Upper lobe of left lung (tissue), 6 donors: ENCODE measurements at regions not wholly inside any gene's neighbourhood (a gene's known extent, or its start where the extent isn't known, plus 50 kb on each side); places are given as distances from the start of the nearest gene placed in this dataset.

ENCODE experiments used
- ATAC-seq, 2 donors: fragments of 200-7000 bp; cut with Tn5 transposase; one replicate each; pipeline ENCODE4 v1.9.1; 2022; ENCODE audit warnings: mild to moderate bottlenecking in 2 of 2, moderate library complexity in 2 of 2; ENCODE audit not compliant: low FRiP score in 2 of 2
- DNase-seq, 2 donors: peaks; one replicate each; pipeline ENCODE4 v3.0.0-alpha.2; 2019 to 2020
- H3K27ac ChIP-seq, 4 donors: fragments of 200-600 bp; sonication (generic); one replicate each; pipeline ENCODE4 v1.5.1; 2016 to 2019
- H3K27me3 ChIP-seq, 4 donors: fragments of 200-600 bp; sonication (generic); one replicate each; pipeline ENCODE4 v1.5.1; 2017 to 2019
- H3K36me3 ChIP-seq, 4 donors: fragments of 200-600 bp; sonication (generic); one replicate each; pipeline ENCODE4 v1.5.1; 2016 to 2019
- H3K4me1 ChIP-seq, 4 donors: fragments of 200-600 bp; sonication (generic); one replicate each; pipeline ENCODE4 v1.5.1; 2018 to 2019
- H3K4me3 ChIP-seq, 4 donors: fragments of 200-600 bp; sonication (generic); one replicate each; pipeline ENCODE4 v1.5.1; 2017 to 2019; ENCODE audit warnings: mild to moderate bottlenecking in 2 of 4, moderate library complexity in 1 of 4
- H3K9me3 ChIP-seq, 4 donors: fragments of 200-600 bp; sonication (generic); one replicate each; pipeline ENCODE4 v1.5.1; 2018 to 2019
- EP300 ChIP-seq, 4 donors: sonication (generic); formaldehyde crosslinking; IDR thresholded peaks; one replicate each; pipeline ENCODE4 v1.5.1; 2017; ENCODE audit warnings: antibody characterized with exemption in 4 of 4, control low read depth in 2 of 4
- POLR2A ChIP-seq, 4 donors: fragments of 450-650 bp; IDR thresholded peaks; one replicate each; pipeline ENCODE4 v1.5.1; 2016 to 2017; ENCODE audit warnings: antibody characterized with exemption in 4 of 4, mild to moderate bottlenecking in 2 of 4
- POLR2AphosphoS5 ChIP-seq, 2 donors: sonication (generic); formaldehyde crosslinking; IDR thresholded peaks; one replicate each; pipeline ENCODE4 v1.5.1; 2017; ENCODE audit warnings: antibody characterized with exemption in 2 of 2
- WGBS, 2 donors: methylation state at CpG; one replicate each; pipeline ENCODE4 v1.1.5; 2017 to 2018; 5-methylcytosine and 5-hydroxymethylcytosine counted together
- TF ChIP-seq, protein P1 (sequence below), 6 experiments: fragments of 450-650 bp in 4 of 6; fragments of 200-600 bp in 2 of 6; sonication (generic) in 2 of 6; IDR thresholded peaks; one replicate each; pipeline ENCODE4 v1.5.1; 2016 to 2019; ENCODE audit warnings: antibody characterized with exemption in 6 of 6
- donor health status: DM: no; HTN: no; CAD: no; lungs with moderate emphysema.
- donor health status: DM: no; HTN: yes; CAD: no; lungs with severe emphysema.

DNA sequence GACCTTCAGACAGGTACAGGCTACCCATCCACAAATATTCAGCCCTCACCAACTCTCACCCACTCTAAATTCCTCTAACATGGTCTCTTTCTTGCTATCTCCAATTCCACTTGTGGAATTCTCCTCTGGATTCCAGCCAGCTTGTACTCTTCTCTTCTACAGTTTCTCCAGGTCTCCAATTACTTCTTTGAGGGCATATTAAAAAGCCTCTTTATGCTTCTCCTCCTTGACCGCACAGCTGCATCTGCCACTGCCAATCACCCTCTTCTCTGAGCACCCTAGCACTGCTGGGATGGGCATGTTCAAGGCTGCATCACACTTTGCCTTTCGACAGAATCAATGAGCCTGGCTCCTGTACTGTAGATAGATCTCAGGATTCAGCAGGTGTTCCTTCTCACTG is 101.5 kb upstream of the ANKRD1 start:
- no peak overlapping the region for H3K4me3 ChIP-seq
- no peak for ATAC-seq
- H3K27ac ChIP-seq, result peak overlapping the region in 1 of 4 donors; percentile 23
- H3K4me1 ChIP-seq, result no peaks in the 10 kb centered on the region
- 78 to 84% methylated on average over 2 of the region's 2 CpGs for WGBS, 2 donors
- H3K27me3 ChIP-seq, result no peaks in the 10 kb centered on the region
- no peak for TF ChIP-seq POLR2A (IDR thresholded peaks at IDR 0.05)
- H3K9me3 ChIP-seq, result no peaks in the 10 kb centered on the region
- no peak for DNase-seq
- no peaks in the 10 kb centered on the region for H3K36me3 ChIP-seq

DNA sequence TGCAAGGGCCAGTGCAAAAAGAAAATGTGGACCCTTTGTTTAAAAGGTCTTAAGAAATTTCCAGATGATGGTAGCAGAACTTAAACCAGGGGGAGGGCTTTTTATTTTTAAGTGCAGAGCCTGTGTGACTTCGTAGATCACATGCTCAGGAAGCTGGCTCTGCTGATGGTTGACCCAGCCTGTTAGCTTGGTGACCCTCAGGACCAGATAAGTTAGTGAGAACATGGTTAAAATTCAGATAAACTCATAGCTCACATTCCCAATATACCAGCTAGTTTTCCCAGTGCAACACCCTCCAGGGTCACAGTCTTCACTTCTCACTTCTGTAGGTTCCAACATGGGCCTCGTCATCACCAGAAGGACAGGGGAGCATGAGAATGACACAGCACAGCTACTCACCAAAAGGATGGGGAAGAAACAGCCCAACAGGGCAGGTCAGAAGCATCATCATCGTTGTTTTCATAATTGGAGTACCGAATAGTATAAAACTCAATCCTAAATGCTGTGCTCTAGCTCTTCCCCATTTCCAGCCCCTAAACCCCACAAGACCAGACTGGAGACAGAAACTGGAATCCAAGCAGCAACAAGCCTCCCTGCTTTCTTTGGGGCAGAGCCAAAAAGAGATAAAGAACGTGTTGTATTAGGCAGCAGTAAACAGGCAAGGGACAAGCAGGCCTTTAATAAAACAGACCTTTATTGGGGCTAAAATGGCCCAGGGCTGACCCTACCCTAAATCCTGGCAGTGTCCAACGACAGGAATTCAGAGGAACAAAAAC is 102.2 kb upstream of the ANKRD1 start:
- TF ChIP-seq EP300 (IDR thresholded peaks at IDR 0.05) (no peak), POLR2AphosphoS5 (IDR thresholded peaks at IDR 0.05) (no peak), POLR2A (IDR thresholded peaks at IDR 0.05) (no peak)
- TF ChIP-seq, protein P1, sequence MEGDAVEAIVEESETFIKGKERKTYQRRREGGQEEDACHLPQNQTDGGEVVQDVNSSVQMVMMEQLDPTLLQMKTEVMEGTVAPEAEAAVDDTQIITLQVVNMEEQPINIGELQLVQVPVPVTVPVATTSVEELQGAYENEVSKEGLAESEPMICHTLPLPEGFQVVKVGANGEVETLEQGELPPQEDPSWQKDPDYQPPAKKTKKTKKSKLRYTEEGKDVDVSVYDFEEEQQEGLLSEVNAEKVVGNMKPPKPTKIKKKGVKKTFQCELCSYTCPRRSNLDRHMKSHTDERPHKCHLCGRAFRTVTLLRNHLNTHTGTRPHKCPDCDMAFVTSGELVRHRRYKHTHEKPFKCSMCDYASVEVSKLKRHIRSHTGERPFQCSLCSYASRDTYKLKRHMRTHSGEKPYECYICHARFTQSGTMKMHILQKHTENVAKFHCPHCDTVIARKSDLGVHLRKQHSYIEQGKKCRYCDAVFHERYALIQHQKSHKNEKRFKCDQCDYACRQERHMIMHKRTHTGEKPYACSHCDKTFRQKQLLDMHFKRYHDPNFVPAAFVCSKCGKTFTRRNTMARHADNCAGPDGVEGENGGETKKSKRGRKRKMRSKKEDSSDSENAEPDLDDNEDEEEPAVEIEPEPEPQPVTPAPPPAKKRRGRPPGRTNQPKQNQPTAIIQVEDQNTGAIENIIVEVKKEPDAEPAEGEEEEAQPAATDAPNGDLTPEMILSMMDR (IDR thresholded peaks at IDR 0.05), result no peak
- DNase-seq (no peak), ATAC-seq (peak in 1 of 2 donors; percentile 34)
- Histone ChIP-seq H3K9me3 (no peaks in the 10 kb centered on the region), H3K27ac (peak overlapping the region; percentile 11 to 54 (median 18)), H3K27me3 (no peaks in the 10 kb centered on the region), H3K4me1 (no peaks in the 10 kb centered on the region), H3K36me3 (no peaks in the 10 kb centered on the region), H3K4me3 (no peak overlapping the region)
- 58 to 73% methylated on average over 6 of the region's 6 CpGs for WGBS, 2 donors

DNA sequence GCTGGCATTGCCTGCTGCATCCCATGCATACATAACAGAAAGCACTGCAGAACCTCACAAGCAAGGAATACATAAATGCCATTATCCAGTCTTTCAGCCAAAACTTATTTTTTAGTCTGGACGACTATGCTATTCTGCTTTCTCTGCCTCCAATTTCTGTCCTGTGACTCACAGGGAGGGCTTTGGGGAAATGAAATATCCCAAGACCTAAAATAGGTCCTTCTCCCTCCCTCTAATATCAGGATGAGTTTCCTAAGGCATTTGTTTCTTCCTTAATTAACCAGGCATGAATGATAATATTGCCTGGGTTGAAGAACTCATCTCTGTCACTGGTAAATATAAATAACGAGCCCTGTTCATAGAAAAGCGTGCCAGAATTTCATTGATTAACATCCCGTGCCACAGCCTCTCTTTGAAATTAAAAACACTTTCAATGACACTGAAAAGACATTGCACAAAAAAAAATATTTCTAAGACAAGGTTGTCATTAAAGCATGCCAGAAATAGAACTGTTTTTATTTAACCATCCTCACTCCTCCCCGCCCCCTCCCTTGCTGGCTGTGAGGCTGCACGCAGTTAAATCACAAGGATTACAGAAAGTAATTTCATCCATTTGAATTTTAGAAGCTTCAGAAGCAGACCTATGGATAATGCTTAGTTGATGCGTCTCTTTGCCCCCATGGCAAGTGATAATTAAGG is 103.0 kb upstream of the ANKRD1 start:
- 74 to 76% methylated on average over 7 of the region's 7 CpGs for WGBS, 2 donors
- Histone ChIP-seq H3K9me3 (no peaks in the 10 kb centered on the region), H3K4me1 (no peaks in the 10 kb centered on the region), H3K27ac (peak overlapping the region in 2 of 4 donors; percentile 13 to 54), H3K36me3 (no peaks in the 10 kb centered on the region), H3K4me3 (no peak overlapping the region), H3K27me3 (no peaks in the 10 kb centered on the region)
- no peak for TF ChIP-seq POLR2A (IDR thresholded peaks at IDR 0.05)
- no peak for TF ChIP-seq POLR2AphosphoS5 (IDR thresholded peaks at IDR 0.05)
- TF ChIP-seq, protein P1 (IDR thresholded peaks at IDR 0.05), result no peak
- TF ChIP-seq EP300 (IDR thresholded peaks at IDR 0.05), result no peak
- ATAC-seq (peak in 1 of 2 donors; percentile 53), DNase-seq (no peak)

DNA sequence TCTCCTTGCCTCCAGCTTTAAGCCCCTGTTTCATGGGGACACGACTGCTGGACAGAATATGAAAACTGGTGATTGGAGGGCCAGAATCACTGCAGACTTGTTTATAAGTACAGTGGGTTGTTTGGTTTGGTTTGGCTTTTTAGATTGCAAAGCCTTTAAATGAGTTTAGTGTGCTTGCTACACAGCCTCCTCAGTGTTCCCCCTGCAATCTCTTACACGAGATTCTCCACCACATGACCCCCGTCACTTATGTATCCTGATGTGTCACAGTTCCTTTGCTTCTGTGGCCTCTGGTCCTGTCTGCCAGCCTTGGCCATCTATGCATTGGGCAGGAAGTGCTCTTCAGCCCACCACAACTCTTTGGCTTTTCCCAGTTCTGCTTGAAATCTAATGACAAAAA is 103.7 kb upstream of the ANKRD1 start:
- 82 to 85% methylated on average over 3 of the region's 3 CpGs for WGBS, 2 donors
- Histone ChIP-seq H3K4me1 (no peaks in the 10 kb centered on the region), H3K9me3 (no peaks in the 10 kb centered on the region), H3K27ac (no peak overlapping the region), H3K27me3 (no peaks in the 10 kb centered on the region), H3K4me3 (no peak overlapping the region), H3K36me3 (no peaks in the 10 kb centered on the region)
- ATAC-seq (no peak), DNase-seq (no peak)
- TF ChIP-seq POLR2AphosphoS5 (IDR thresholded peaks at IDR 0.05) (no peak), POLR2A (IDR thresholded peaks at IDR 0.05) (no peak), EP300 (IDR thresholded peaks at IDR 0.05) (no peak)
- TF ChIP-seq, protein P1 (IDR thresholded peaks at IDR 0.05), result no peak

DNA sequence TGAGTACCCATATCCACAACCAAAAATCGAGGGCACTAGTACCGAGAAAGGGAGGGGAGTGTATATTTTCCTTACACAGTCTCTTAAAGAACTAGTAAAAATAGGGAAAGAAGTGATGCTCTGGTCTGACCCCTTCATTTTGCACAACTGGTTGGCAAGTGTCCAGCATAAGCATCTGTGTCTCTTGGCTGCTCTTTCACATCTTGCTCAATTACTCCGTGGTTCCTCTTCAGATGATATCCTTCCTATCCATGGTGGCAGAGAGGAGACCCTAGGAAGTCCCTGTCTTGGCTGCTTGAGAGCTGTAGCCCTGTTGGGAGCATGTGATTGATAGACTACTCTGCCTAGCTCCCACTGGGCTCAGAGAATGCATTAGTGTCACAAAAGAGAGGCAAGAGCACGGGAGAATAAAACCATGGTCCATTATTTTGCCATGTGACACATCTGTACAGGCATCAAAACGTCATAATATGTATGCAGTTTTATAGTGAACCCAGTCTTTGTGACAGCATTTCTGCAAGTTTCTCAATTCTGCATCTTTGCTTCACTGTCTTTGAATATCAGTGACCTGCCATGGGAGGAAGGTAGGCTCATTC is 111.8 kb upstream of the ANKRD1 start:
- no peaks in the 10 kb centered on the region for H3K27me3 ChIP-seq
- H3K27ac ChIP-seq, result no peak overlapping the region
- WGBS, 2 donors, result 59 to 66% methylated on average over 5 of the region's 5 CpGs
- no peaks in the 10 kb centered on the region for H3K9me3 ChIP-seq
- H3K4me1 ChIP-seq, result peaks cover 6 to 13% (median 11%) of the 10 kb centered on the region in 4 donors
- ATAC-seq (peak in 1 of 2 donors; percentile 68), DNase-seq (no peak)
- no peak overlapping the region for H3K4me3 ChIP-seq
- no peaks in the 10 kb centered on the region for H3K36me3 ChIP-seq
- TF ChIP-seq, protein P1 (IDR thresholded peaks at IDR 0.05), result no peak
- TF ChIP-seq POLR2AphosphoS5 (IDR thresholded peaks at IDR 0.05) (no peak), EP300 (IDR thresholded peaks at IDR 0.05) (no peak), POLR2A (IDR thresholded peaks at IDR 0.05) (no peak)
